KBM-7 (cell line): ENCODE measurements at regions not wholly inside any gene's neighbourhood (a gene's known extent, or its start where the extent isn't known, plus 50 kb on each side); places are given as distances from the start of the nearest gene placed in this dataset.

Experiments
- DNase-seq: peaks from one replicate; pipeline ENCODE4 v3.0.0-alpha.2; 2015
- in situ Hi-C: fragments of 300-500 bp; cut with MboI; formaldehyde crosslinking; loops from 2 replicates; pipeline ENCODE4 v1.14.3; 2020; ENCODE audit warnings: low sequenced_read_pairs, low pct_unique_long_range_greater_than_20kb, mixed read lengths

DNA sequence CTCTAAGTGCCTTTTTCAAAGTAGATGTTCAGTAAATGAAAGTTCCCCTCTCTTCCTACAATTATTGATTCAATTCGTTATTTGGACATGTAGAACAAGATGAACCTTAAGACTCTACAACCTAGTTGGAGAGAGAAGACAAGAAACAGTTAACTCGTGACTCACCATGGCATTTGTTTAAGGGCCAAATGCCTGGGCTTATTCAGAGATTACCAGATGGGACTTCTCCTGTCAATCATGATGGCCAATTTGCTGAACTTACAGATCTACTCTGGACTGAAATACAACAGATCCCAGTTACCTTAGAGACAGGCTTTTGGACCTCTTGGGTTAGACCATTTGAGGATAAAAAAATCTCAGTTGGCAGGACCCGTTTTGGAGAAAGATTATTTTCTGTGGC lies 93.5 kb downstream of the C1orf94 start:
- DNase-seq = no peak
- in situ Hi-C loops = no loop called here

DNA sequence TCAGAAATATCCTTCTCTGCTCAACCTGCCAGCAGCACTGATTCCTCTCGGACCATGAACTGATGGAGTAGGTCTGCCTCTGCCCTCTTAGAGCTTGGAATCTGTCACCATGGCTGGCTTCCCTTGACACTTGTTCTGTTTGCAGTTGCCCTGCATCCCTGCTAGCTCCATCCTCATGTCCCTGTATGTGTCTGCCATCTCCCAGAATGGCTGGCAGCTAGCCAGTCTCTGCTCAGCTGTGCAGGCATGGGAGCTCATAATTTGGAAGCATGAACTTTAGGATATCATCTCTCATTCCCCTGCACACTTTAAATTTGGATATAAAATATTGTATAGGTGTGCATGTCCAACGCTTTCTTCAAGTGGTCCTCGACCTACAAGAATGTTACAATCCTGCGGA lies 95.4 kb downstream of the C1orf94 start:
- in situ Hi-C loops = no loop called here
- DNase-seq = no peak

DNA sequence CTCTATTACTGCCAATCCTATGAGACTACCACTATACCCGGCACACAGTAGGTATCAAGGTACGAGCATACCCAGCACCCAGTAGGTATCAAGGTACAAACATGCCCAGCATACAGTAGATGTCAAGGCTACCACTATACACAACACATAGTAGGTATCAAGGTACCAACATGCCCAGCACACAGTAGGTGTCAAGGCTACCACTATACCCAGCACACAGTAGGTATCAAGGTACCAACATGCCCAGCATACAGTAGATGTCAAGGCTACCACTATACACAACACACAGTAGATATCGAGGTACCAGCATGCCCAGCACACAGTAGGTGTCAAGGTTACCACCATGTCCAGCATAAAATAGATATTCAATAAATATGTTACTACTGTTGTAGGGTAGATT lies 98.4 kb downstream of the C1orf94 start:
- DNase-seq = no peak
- in situ Hi-C loops = no loop called here

- no peak for DNase-seq
- in situ Hi-C loops = no loop called here
Observed at GRCh38 chr1:34276606-34277005, 99.9 kb downstream of the C1orf94 start.

GRCh38 chr1:34277150-34277549 lies 100.4 kb downstream of the C1orf94 start:
- no peak for DNase-seq
- in situ Hi-C loops = no loop called here

DNA sequence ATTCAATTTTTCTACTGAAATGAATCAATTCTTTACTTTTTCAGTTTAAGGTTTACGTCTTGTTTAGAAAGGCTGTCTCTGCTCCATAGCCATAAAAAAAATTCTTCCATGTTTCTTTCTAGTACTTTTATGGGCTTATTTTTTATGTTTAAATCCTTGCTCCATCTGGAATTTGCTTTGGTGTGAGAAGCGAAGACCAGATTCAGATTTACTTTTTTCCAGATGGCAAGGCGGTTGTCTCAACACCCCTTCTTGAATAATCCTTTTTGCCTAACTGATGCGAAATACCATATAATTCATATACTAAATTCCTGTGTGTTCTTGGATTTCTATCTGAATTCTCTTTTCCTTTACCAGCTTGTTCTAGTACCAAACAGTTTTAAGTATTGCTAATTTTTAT lies 101.5 kb downstream of the C1orf94 start:
- DNase-seq = no peak
- in situ Hi-C loops = no loop called here

DNA sequence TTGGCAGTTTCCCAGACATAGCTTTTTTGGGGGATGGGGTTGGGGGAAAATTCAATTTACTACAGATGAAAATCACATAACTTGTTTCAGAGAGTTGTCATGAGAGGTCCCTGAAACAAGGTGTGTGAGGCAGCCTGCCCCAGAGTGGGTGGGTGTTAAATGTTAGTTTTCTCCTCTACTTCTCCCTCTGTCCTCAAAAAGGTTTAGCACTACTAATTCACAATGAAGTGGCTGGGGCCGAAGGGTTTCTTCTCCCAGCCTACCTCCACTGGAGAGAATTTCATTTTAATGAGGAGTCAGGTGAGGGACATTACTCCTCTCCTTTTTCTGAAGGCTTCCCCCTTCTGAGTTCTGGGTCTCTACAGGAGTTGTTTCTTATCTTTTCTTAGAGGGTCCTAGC lies 103.3 kb downstream of the C1orf94 start:
- no peak for DNase-seq
- in situ Hi-C loops = no loop called here

- DNase-seq = no peak
- in situ Hi-C loops = no loop called here
Observed at GRCh38 chr1:34280509-34280908, 103.8 kb downstream of the C1orf94 start.

DNA sequence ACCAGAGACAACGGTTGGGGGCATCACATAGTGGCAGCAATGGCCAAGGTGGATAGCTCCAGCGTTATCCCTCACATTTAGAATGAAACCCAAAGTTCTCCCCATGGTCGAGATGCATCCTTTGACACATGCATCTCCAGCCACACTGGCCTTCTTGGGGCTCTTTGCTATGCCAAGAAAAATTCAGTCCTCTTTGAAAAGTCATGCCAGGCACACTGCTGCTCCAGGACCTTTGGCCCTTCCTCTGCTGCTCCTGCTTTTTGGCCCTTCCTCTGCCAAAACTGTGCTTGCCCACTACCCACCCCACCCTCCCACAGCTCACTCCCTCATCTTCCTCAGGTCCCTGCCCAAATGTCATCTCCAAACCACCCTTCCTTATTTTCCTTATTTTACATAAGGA lies 106.4 kb downstream of the C1orf94 start:
- in situ Hi-C loops = no loop called here
- DNase-seq = no peak

DNA sequence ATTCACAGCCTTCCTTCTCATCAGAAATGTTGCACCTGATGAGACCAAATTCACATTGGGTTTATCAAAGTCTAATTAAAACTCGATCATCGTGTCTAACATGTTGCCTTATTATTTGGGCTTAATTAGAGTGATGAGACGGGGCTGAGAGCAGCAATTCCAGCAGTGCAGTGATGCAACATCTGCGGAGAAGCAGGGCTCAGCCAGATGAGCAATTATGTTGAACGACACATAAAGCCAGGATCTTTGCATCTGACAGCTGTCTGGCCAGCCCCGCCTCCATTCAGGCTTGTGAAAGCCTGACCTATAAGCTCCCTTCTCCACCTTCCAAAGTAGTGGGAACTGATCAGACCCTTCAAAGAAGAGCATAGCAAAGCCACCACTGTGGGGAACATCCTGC lies 109.8 kb downstream of the C1orf94 start:
- in situ Hi-C loops = no loop called here

DNA sequence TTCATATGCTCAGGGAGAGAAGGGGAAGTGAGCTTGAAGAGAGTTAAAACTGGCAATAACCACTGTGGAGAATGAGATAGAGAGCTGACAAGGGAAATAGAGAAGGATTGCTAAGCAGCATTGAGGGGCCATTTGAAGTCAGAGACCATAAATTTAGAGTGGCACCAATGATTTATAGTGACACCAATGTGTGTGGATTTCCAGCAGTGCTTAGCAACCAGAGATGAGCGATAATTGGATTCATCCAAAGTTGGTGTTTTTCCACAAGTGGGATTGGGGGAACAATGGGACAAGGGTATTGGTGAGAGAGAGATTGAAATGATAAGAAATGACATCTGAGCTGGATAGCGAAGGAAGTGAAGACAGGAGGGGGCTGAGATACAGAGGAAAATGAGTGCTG lies 114.1 kb downstream of the C1orf94 start:
- DNase-seq = no peak
- in situ Hi-C loops = no loop called here

More for the DNA sequence above, 109.8 kb downstream of the C1orf94 start:
- no peak for DNase-seq

DNA sequence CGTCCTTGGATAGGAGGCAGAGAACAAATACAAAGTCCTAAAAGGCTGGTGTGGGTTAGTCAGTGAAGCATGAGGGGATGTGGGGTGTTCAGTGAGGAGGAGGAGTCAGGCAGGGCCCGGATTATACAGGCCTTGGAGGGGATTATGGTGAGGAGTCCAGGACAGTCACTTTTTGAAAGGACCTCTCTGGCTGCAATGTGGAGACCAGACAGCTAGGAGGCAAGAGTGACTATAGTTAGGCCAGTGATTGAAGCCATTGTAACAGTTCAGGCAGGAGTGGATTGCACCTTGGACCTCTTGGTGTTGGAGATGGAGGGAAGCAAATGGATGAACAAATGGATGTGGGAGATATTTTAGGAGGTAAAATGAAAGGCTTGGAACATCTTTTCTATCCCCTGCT lies 115.8 kb downstream of the C1orf94 start:
- DNase-seq = no peak

GRCh38 chr1:34296059-34296458 lies 119.4 kb downstream of the C1orf94 start:
- no peak for DNase-seq
- in situ Hi-C loops = no loop called here

More for the DNA sequence above, 115.8 kb downstream of the C1orf94 start:
- in situ Hi-C loops = no loop called here

GRCh38 chr1:34302798-34303197 lies 126.1 kb downstream of the C1orf94 start:
- in situ Hi-C loops = no loop called here
- no peak for DNase-seq

- no peak for DNase-seq
- in situ Hi-C loops = no loop called here
Observed at GRCh38 chr1:34303218-34303617, 126.5 kb downstream of the C1orf94 start.

DNA sequence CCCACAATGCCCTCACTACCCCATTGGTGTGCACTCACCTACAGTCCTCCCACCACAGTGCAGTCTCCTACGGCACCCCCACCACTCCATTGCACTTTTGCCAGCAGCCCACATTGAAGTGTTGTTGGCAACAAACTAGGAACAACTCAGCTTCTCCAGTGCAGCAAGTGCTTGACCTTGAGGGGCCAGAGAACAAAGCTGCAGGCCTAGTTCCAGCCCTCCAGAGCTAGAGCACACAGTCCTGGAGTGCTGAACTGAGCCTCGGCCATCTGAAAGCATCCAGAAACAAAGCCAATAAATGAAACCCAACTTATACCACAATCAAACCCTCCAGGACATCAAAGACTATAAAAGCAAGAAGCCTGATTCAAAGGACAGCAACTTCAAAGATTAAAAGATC lies 129.9 kb downstream of the C1orf94 start:
- no peak for DNase-seq
- in situ Hi-C loops = no loop called here

- in situ Hi-C loops = no loop called here
- DNase-seq = no peak
Observed at GRCh38 chr1:34312359-34312758, 135.7 kb downstream of the C1orf94 start.

DNA sequence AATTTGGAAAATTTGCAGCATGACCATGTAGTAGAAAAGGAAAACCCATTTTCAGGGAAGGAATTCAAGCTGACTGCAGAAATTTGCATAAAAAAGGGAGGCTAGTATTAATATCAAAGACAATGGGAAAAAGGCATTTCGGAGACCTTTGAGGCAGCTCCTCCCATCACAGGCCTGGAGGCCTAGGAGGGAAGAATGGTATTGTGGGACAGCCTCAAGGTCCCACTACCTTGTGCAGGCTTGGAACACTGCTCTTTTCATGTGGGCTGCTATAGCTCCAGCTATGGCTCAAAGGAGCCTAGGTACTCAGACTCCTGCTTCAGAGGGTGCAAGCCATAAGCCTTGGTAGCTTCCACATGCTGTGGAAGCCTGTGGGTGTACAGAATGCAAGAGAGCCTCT lies 139.3 kb downstream of the C1orf94 start:
- in situ Hi-C loops = no loop called here
- no peak for DNase-seq

DNA sequence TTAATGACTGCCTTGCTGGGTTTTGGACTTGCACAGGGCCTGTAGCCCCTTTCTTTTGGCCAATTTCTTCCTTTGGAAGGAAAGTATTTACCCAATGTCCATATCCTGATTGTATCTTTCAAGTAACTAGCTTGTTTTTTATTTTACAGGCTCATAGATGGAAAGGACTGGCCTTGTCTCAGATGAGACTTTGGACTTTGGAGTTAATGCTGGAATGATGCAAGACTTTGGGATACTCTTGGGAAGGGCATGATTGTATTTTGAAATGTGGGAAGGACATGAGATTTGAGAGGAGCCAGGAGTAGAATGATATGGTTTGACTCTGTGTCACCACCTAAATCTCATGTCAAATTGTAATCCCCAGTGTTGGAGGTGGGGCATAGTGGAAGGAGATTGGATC lies 140.1 kb downstream of the C1orf94 start:
- in situ Hi-C loops = no loop called here
- no peak for DNase-seq

DNA sequence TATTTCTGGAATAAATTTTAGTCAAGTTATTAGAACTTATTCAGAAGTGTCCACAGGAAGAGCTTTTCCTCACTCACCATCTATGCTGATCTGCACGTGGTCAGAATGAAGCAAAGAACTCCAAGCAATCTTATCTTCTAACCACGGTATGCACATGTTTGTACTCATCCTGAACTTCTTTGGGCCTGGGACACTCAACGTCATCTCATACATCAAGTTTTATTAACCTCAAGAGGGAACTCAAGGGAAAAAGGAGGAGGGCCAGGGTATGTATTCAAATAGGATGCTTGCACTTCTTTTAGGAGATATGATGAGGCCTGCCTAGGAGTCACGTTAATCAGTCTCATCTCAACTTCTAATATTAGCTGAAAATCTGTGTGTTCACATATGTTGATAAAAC lies 142.5 kb downstream of the C1orf94 start:
- no peak for DNase-seq
- in situ Hi-C loops = no loop called here

DNA sequence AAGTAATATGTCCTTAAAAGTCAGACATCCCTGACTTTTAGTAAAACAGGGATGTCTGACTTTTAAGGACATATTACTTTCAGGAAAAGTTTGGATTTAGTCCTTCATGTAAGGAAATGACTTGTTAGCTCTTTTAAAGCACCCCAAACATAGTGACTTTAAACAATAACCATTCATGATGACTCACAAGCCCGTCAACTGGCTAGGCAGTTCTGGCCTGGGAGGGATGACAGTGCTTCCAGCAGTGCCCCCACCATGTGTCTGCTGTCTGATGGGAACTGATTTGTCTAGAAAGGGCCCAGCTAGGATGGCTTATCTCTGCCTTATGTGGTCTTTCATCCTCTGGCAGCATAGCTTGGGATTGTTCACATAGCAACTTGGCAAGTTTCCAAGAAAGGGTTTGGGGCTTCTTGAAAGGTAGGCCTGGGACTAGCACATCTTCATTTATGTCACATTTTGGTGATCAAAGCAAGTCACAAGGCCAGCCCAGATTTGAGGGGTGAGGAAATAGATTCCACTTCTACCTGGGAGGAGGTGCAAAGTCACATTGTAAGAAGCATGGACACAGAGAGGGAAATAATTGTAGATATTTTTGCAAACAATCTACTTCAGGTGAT lies 143.5 kb downstream of the C1orf94 start:
- DNase-seq = no peak
- in situ Hi-C loops = no loop called here

- in situ Hi-C loops = no loop called here
Observed at GRCh38 chr1:34322969-34323368, 146.3 kb downstream of the C1orf94 start.

More at GRCh38 chr1:34322969-34323368, 146.3 kb downstream of the C1orf94 start:
- DNase-seq = no peak
